OCI-LY7 (cell line): ENCODE measurements at regions not wholly inside any gene's neighbourhood (a gene's known extent, or its start where the extent isn't known, plus 50 kb on each side); places are given as distances from the start of the nearest gene placed in this dataset.

Experiments used
- BruUV-seq: library from RNA; stranded (reverse); fragments of 400-500 nt; replicated peaks from 2 replicates; lab custom pipeline; 2021; lab: Mats Ljungman, UMichigan
- CTCF ChIA-PET: fragments of 300-600 bp; sonication (Branson Sonifier 250); formaldehyde crosslinking; loops from one replicate; lab custom pipeline; 2022; ENCODE audit warnings: antibody characterized with exemption; ENCODE audit not compliant: unreplicated experiment; lab: Charles Lee
- POLR2A ChIA-PET: fragments of 300-600 bp; sonication (Branson Sonifier 250); formaldehyde crosslinking; loops from one replicate; lab custom pipeline; 2022; ENCODE audit warnings: antibody characterized with exemption; lab: Charles Lee
- DNase-seq: peaks from one replicate; pipeline ENCODE4 v3.0.0-alpha.2; 2015; ENCODE audit warnings: low spot score
- H2AFZ ChIP-seq: fragments of 200-600 bp; sonication (generic), shearing (Covaris generic); 2 replicates; pipeline ENCODE4 v1.6.1; 2014; ENCODE audit warnings: mild to moderate bottlenecking, antibody characterized with exemption, low read length, moderate library complexity
- H3K27ac ChIP-seq: fragments of 200-600 bp; sonication (generic); 2 replicates; pipeline ENCODE4 v1.5.1; 2014; ENCODE audit warnings: mixed run types, low read depth, mild to moderate bottlenecking, moderate library complexity, low read length, inconsistent platforms; ENCODE audit not compliant: poor library complexity, severe bottlenecking
- H3K36me3 ChIP-seq: fragments of 200-600 bp; sonication (generic); 2 replicates; pipeline ENCODE4 v1.6.1; 2014; ENCODE audit warnings: mild to moderate bottlenecking, antibody characterized with exemption, low read length, moderate library complexity, mixed read lengths; ENCODE audit not compliant: insufficient read depth
- H3K4me1 ChIP-seq: fragments of 200-600 bp; sonication (generic); 2 replicates; pipeline ENCODE4 v1.5.1; 2014; ENCODE audit warnings: mild to moderate bottlenecking, low read length; ENCODE audit not compliant: insufficient read depth, poor library complexity, severe bottlenecking
- H3K4me2 ChIP-seq: fragments of 200-600 bp; sonication (generic); 2 replicates; pipeline ENCODE4 v1.6.1; 2014; ENCODE audit warnings: mild to moderate bottlenecking, low read length
- H3K4me3 ChIP-seq: fragments of 200-600 bp; sonication (generic); 2 replicates; pipeline ENCODE4 v1.5.1; 2014; ENCODE audit warnings: mild to moderate bottlenecking, low read depth, low read length; ENCODE audit not compliant: poor library complexity, severe bottlenecking
- H3K79me2 ChIP-seq: fragments of 200-600 bp; sonication (generic); 2 replicates; pipeline ENCODE4 v1.6.1; 2016; ENCODE audit warnings: low read depth, mild to moderate bottlenecking, low read length, moderate library complexity, mixed read lengths; ENCODE audit not compliant: insufficient read depth
- H3K9me2 ChIP-seq: fragments of 200-600 bp; sonication (generic); 2 replicates; pipeline ENCODE4 v1.6.1; 2016; ENCODE audit warnings: mild to moderate bottlenecking, low read length, mixed read lengths; ENCODE audit not compliant: insufficient read depth
- H3K9me3 ChIP-seq: fragments of 200-600 bp; sonication (generic); 2 replicates; pipeline ENCODE4 v1.6.1; 2014; ENCODE audit warnings: mild to moderate bottlenecking, mixed run types, low read length, mixed read lengths
- H4K20me1 ChIP-seq: fragments of 200-600 bp; sonication (generic); 2 replicates; pipeline ENCODE4 v1.6.1; 2014; ENCODE audit warnings: mild to moderate bottlenecking, antibody characterized with exemption, low read length, moderate library complexity, mixed read lengths; ENCODE audit not compliant: insufficient read depth
- EZH2phosphoT487 ChIP-seq: fragments of 200-600 bp; sonication (generic); IDR thresholded peaks from 2 replicates; pipeline ENCODE4 v1.6.1; 2018; ENCODE audit warnings: low read depth, borderline replicate concordance, mild to moderate bottlenecking, mixed run types, antibody characterized with exemption, low read length, moderate library complexity, mixed read lengths
- intact Hi-C: fragments of 100-400 bp; cut with micrococcal nuclease; formaldehyde crosslinking; loops from one replicate; pipeline ENCODE4 v1.10.0; 2022; ENCODE audit not compliant: unreplicated experiment
- TF ChIP-seq, protein P1 (sequence below): fragments of 200-600 bp; sonication (generic); conservative IDR thresholded peaks from 2 replicates; pipeline ENCODE4 v1.5.1; 2014; ENCODE audit warnings: mild to moderate bottlenecking, antibody characterized with exemption, low read length, moderate library complexity, mixed read lengths

GRCh38 chr6:9503111-9503761 is 911.6 kb downstream of the TFAP2A start:
- intact Hi-C loops, result no loop called here
- H3K36me3 ChIP-seq, result no peaks in the 10 kb centered on the region
- H3K79me2 ChIP-seq, result no peaks in the 10 kb centered on the region
- H2AFZ ChIP-seq, result no peak overlapping the region
- no peak for DNase-seq
- H3K9me2 ChIP-seq, result no peaks in the 10 kb centered on the region
- H3K4me2 ChIP-seq, result no peak overlapping the region
- no peak overlapping the region for H3K4me3 ChIP-seq
- no peak for TF ChIP-seq EZH2phosphoT487
- H3K4me1 ChIP-seq, result no peaks in the 10 kb centered on the region
- ChIA-PET CTCF (no interaction called here), POLR2A (no interaction called here)
- H4K20me1 ChIP-seq, result no peaks in the 10 kb centered on the region
- no peak overlapping the region for H3K27ac ChIP-seq
- no TSS peak for BruUV-seq
- no peaks in the 10 kb centered on the region for H3K9me3 ChIP-seq

DNA sequence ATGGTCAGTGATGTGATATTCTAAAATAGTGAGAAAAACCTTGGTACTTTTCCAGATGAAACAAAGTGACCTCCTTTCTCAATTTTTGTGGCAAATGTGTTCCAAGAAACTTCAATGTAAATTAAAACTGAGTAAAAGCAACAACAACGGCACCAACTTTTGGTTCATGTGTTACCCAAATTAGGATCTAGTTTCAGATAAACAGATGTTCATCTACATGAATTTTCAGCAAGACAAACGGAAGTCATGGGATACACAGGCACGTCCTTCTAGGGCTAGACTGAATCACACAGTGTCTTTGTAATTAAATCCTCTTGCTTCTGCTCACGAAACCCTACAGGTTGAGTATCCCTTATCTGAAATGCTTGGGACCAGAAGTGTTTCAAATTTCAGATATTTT is 915.2 kb downstream of the TFAP2A start:
- ChIA-PET POLR2A (no interaction called here), CTCF (no interaction called here)
- no peak overlapping the region for H3K27ac ChIP-seq
- no peak overlapping the region for H3K4me2 ChIP-seq
- no peak for DNase-seq
- no peaks in the 10 kb centered on the region for H3K4me1 ChIP-seq
- no peaks in the 10 kb centered on the region for H4K20me1 ChIP-seq
- H3K79me2 ChIP-seq, result no peaks in the 10 kb centered on the region
- intact Hi-C loops, result no loop called here
- no peaks in the 10 kb centered on the region for H3K9me3 ChIP-seq
- BruUV-seq, result no TSS peak
- H3K9me2 ChIP-seq, result no peaks in the 10 kb centered on the region
- H3K36me3 ChIP-seq, result no peaks in the 10 kb centered on the region
- H3K4me3 ChIP-seq, result no peak overlapping the region
- H2AFZ ChIP-seq, result no peak overlapping the region
- TF ChIP-seq, protein P1, sequence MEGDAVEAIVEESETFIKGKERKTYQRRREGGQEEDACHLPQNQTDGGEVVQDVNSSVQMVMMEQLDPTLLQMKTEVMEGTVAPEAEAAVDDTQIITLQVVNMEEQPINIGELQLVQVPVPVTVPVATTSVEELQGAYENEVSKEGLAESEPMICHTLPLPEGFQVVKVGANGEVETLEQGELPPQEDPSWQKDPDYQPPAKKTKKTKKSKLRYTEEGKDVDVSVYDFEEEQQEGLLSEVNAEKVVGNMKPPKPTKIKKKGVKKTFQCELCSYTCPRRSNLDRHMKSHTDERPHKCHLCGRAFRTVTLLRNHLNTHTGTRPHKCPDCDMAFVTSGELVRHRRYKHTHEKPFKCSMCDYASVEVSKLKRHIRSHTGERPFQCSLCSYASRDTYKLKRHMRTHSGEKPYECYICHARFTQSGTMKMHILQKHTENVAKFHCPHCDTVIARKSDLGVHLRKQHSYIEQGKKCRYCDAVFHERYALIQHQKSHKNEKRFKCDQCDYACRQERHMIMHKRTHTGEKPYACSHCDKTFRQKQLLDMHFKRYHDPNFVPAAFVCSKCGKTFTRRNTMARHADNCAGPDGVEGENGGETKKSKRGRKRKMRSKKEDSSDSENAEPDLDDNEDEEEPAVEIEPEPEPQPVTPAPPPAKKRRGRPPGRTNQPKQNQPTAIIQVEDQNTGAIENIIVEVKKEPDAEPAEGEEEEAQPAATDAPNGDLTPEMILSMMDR, result no peak
- TF ChIP-seq EZH2phosphoT487, result no peak

DNA sequence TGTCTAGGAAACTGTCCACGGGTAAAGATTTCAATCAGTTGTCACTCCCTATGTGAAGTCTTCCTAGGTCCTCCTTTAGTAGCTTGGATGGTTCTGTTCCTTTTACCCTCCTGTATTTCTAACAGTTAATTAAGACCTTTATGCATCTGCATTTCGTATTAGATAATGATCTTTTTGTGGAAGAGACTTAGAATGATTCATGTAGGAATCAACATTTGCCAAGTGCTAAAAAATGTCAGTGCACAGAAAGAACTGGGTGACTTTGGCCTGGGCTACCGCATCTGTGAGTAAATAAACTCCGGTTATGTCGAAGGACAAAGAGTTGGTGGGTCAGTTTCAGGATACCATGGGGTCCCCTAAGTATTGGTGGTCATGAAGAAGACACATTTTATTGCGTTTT is 918.0 kb downstream of the TFAP2A start:
- Histone ChIP-seq H3K4me3 (no peak overlapping the region), H3K9me3 (no peaks in the 10 kb centered on the region), H3K79me2 (no peaks in the 10 kb centered on the region), H2AFZ (no peak overlapping the region), H3K4me2 (no peak overlapping the region), H3K9me2 (no peaks in the 10 kb centered on the region), H3K36me3 (no peaks in the 10 kb centered on the region), H3K27ac (no peak overlapping the region), H3K4me1 (no peaks in the 10 kb centered on the region), H4K20me1 (no peaks in the 10 kb centered on the region)
- BruUV-seq, result no TSS peak
- CTCF ChIA-PET, result no interaction called here
- intact Hi-C loops, result no loop called here
- POLR2A ChIA-PET, result no interaction called here
- DNase-seq, result no peak
- TF ChIP-seq, protein P1, result no peak
- TF ChIP-seq EZH2phosphoT487, result no peak
